ENCODE measurements at regions not wholly inside any gene's neighbourhood (a gene's known extent, or its start where the extent isn't known, plus 50 kb on each side); places are given as distances from the start of the nearest gene placed in this dataset.

DNA sequence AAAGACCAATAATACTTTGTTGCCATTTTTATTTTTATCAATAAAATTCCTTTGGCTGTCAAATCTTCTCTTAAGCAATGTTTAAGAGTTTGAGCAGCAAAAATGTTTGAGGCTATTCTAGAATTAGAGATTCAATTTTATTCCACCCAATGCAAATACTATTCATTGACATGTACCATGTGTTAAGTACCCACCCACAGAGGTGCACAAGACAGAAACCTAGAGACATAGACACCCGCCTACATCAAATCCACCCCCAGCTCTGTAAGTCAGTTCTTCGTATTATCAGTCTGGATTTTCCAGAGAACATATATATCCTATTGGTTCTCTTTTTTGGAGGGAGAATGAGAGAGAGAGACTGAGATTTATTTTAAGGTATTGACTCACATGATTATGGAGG, 463.7 kb downstream of the EPM2A start:
- TF ChIP-seq, protein P1, sequence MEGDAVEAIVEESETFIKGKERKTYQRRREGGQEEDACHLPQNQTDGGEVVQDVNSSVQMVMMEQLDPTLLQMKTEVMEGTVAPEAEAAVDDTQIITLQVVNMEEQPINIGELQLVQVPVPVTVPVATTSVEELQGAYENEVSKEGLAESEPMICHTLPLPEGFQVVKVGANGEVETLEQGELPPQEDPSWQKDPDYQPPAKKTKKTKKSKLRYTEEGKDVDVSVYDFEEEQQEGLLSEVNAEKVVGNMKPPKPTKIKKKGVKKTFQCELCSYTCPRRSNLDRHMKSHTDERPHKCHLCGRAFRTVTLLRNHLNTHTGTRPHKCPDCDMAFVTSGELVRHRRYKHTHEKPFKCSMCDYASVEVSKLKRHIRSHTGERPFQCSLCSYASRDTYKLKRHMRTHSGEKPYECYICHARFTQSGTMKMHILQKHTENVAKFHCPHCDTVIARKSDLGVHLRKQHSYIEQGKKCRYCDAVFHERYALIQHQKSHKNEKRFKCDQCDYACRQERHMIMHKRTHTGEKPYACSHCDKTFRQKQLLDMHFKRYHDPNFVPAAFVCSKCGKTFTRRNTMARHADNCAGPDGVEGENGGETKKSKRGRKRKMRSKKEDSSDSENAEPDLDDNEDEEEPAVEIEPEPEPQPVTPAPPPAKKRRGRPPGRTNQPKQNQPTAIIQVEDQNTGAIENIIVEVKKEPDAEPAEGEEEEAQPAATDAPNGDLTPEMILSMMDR (IDR thresholded peaks at IDR 0.05): no peak
- TF ChIP-seq ZFX (IDR thresholded peaks at IDR 0.05; ENCODE audit: borderline replicate concordance): no peak

Data from 22Rv1 (cell line).